ENCODE measurements at regions not wholly inside any gene's neighbourhood (a gene's known extent, or its start where the extent isn't known, plus 50 kb on each side); places are given as distances from the start of the nearest gene placed in this dataset.
A peak's percentile ranks its signal among the peaks of the same experiment; 100 is the strongest.
"Not testable (repeated sequence)": the region's sequence is repeated elsewhere in the genome, so short reads cannot be mapped to it uniquely, and the experiment has no call there.

DNA sequence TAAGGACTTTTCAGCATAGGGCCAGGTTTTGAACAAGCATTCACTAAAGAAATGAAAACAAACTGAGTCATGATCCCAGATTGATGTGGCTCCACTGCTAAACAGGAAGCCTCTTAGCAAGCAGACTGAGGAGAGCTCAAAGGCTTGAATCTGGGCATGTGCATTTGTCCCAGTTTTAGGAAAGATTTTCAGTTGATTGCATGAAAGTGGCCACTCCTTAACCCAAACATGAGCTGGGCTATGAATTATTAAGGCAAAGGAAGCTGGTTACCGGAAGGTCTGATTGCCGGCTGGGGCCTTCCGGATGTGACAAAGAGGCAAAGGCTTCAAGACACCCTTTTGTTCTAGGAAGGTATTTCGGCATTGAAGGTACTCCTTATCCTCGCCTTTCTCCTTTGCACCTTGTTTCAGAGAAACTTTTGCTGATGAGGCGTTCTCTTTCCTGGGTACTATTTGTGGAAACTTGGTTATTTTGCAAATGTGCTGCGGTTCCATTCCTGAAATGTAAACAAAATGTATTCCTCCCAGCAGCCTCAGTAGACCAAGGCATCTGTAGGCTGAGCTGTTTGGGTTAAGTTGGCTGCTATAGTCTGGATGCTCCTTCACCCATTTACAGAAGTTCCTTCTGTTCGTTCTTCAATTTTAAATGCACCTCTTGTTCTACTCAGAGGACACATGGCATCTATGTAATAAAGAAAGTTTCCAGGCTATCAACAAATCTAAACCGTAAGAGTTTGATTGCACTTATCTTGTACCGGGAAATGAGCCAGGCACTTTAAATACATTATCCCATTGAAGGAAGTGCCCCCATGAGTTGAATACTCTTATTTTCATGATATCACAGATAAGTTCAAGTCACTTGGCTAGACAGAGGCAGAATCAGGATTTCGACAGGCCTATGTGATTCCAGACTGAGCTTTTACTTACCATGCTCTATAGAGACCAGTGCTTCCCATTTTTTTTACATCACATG lies 115.6 kb upstream of the METAP2 start:
- no peak for DNase-seq

DNA sequence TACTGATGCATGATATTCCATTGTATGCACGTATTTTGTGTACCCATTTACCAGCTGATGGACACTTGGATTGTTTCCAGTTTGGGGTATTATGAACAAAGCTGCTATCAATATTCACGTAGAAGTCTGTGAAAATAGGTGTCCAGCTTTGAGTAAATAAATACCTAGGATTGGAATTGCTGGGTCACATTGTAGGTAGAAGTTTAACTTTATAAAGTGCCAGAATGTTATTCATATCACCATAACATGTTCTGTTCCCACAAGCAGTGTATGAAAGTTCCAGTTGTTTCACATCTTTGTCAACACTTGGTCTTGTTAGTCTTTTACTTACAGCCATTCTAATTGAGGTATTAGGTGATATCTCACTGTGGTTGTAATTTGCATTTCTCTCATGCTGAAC lies 108.0 kb upstream of the METAP2 start:
- DNase-seq, result no peak

DNA sequence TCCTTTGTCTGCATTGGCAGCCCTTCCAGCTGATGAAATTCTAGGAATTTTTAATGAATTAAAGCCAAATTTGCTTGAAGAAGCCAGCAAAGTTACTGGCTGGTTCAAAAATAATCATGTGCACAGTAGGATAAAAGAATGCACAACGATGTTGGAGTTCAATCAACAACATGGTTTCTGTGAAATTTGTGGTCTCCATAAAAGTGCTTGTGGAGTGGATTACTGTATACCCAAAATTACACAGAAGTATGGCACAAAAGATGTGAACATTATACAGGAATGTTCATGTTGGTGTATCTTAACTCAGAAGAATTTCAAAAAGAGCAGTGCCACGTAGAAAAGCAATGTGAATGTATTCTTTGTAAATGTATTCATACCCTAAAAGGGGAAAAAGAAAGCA lies 105.0 kb upstream of the METAP2 start:
- DNase-seq, result no peak

DNA sequence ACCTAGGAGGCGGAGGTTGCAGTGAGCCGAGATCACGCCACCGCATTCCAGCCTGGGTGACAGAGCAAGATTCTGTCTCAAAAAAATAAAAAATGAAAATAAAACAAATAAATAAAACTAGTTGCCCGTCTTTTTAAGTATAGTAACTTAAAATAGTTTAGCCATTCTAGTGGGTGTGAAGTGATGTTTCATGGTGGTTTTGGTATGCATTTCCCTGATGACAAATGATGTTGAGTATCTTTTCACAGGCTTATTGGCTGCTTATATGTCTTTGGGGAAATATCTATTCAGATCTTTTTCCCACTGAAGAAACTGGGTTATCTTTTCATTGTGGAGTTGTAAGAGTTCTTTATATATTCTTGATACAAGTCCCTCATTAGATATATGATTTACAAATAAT lies 102.4 kb upstream of the METAP2 start:
- DNase-seq, result no peak

DNA sequence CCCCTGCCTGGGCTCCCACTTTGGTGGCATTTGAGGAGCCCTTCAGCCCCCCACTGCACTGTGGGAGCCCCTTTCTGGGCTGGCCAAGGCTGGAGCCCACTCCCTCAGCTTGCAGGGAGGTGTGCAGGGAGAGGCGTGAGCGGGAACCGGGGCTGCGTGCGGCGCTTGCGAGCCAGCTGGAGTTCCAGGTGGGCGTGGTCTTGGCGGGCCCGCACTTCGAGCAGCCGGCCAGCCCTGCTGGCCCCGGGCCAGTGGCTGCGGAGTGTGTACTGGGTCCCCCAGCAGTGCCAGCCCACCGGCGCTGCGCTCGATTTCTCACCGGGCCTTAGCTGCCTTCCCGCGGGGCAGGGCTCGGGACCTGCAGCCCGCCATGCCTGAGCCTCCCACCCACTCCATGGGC lies 94.5 kb upstream of the METAP2 start:
- not testable (repeated sequence) for DNase-seq

DNA sequence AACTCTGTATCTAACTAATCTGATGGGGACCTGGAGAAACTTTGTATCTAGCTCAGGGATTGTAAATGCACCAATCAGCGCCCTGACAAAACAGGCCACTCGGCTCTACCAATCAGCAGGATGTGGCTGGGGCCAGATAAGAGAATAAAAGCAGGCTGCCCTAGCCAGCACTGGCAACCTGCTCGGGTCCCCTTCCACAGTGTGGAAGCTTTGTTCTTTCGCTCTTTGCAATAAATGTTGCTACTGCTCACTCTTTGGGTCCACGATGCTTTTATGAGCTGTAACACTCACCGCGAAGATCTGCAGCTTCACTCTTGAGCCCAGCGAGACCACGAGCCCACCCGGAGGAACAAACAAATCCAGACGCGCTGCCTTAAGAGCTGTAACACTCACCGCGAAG lies 93.6 kb upstream of the METAP2 start:
- not testable (repeated sequence) for DNase-seq

DNA sequence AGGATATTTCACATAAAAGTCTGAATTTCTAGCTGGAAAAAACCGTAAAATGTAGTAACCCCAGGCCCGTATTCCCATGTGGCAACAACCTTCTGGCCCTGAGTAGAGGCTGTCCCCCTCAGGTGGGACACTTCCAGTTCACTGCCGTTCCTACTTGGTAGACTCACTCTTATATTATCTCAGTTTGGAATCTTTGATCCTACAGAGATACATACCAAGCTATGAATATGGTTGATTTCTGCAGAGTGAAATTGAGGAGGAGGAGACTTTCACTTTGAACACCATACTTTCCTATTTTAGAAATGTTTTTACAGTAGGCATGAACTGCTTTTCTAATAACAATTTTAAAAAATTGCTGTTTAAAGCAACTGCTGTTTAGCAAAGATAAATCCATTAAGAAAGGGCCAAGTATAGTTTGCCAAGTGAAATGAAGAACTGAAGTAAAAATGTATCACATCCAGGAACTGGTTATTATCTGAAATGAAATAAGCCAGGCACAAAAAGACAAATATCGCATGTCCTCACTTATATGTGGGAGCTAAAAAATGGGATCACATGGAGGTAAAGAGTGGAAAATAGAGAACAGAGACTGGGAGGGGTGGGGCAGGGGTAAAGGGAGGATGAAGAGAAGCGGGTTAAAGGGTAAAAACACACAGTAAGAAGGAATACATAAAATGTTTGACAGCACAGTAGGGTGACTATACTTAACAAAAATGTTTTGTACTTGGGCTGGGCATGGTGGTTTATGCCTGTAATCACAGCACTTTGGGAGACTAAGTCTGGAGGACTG lies 92.8 kb upstream of the METAP2 start:
- DNase-seq, result no peak

DNA sequence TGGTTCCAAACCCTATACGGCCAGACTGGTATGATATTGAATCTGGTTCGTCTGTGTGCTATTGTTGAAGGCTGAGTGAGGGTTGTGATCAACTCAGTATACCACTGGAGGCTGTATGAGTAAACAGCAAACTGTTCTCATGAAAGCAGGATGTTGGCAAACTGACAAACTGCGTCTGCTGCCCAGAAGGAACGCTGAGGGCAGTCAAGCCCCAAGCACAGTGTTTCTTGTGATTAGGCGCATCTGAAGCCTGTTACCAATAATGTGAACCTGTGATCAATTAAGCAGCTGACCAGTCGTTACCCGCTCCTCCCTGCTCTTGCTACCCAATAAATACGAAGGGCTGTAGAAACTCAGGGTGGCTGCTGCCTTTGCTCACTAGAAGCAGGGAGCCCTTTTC lies 90.0 kb upstream of the METAP2 start:
- DNase-seq, result not testable (repeated sequence)

DNA sequence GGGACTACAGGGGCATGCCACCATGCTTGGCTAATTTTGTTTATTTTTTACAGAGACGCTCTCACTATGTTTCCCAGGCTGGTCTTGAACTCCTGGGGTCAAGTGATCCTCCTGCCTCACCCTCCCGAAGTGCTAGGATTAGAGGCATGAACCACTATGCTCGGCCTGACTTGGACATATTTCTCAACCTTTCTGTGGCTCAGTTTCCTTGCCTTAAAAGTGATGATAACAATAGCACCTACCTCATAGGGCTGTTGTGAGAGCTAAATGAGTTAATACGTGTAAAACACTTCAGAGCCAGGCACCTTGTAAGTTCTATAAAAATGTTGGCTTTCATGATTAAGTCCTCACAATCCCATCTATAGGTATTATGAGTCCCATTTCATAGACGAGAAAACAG lies 89.2 kb upstream of the METAP2 start:
- no peak for DNase-seq

DNA sequence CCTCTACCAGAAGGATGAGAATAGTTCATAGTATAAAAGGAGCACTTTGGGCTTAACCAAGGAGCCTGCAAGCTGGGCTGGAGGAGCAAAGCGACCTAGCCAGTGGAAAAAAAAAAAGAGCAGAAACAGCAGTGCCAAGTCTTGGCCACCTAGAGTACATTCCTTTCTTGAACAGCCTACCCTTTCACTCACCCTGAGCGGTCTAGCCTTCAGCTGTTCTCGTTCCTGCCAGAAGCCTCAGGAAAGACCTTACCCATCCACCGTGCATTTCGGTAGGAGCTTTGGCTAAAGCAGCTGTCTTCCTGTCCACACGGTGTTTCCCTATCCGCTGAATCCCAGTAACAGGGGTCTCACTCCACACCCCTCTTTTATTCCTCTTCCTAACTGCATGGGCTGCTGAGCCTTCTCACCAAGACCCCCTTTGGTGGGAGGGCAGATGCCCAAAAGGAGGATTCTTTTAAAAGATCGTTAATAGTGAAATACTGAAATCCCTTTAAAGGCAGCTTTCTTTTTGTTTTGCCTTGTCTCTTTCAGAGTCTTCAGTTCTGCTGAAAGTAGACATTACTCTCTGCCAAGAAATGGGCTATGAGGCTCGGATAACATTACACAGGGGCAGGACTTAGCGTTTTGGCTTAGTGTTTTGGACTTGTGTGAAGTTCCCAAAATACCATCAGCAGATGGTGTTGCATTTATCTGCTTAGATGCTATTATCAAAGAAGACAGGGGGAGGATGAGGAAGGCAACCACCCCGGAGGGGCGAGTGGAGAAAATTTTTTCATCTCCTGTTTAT lies 88.5 kb upstream of the METAP2 start:
- DNase-seq, result peak; percentile 59

DNA sequence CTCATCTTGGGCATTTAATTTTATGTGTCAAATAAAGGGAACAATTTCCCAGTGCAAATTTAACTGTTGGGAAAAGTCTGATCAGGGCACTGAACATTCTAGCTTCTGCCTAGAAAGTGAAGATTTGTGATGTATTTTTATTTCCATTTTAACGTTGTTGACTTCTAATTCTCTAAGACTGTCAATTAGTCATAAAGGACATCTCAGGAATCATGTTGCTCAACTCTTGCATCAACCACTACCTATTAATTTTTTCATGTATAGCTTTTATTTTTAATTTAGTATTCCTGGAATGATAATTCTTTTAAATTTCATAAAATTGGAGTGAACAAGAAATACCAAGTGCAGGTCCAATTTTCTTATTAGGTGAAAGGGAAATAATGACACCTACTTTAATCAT lies 87.9 kb upstream of the METAP2 start:
- DNase-seq, result no peak

DNA sequence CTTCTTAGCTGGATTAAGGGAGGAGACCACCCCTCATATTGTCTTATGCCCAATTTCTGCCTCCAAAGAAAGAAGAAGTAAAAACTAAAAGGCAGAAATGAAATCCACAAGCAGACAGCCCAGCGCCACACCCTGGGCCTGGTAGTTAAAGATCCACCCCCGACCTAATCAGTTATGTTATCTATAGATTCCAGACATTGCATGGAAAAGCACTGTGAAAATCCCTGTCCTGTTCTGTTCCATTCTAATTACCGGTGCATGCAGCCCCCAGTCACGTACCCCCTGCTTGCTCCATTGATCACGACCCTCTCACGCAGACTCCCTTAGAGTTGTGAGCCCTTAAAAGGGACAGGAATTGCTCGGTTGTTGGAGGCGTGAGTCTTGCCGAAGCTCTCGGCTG lies 85.7 kb upstream of the METAP2 start:
- DNase-seq, result not testable (repeated sequence)

DNA sequence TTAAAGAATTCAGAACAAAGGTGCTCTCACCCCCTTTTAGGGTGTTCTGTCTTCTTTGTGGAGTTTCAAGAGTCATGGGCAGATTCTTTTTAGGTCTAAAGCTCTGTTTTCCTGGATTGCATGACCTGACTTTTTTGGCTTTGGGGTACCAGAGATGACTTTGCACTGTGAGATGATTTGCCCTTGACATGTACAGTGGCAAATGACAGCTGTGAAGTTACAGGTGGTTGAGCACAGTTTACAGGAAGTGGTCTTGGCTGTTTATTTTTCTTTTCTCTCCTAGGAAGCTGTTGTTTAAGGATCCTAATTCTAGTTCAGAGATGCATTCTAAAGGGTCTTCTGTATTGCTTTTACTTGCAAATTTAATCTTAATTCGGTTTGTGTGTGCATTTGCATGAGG lies 83.8 kb upstream of the METAP2 start:
- DNase-seq, result no peak

DNA sequence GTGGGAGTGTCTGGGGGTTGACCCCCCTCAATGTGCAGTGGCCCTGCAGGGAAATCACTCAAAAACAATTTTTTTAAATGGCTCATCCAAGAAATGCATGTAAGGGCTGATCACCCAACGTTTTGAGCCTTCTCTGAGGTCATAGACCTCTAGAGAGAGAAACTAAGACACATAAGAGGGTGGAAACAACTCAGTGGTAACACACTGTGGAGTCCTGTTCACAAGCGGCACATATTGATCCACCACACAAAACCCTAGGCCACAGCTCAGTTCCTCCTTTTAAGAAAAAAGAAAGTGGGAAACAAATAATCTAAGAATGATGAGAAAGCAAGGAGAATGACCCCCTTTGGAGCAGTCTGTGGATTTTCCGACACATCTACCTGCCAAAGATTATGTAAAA lies 83.0 kb upstream of the METAP2 start:
- DNase-seq, result no peak

DNA sequence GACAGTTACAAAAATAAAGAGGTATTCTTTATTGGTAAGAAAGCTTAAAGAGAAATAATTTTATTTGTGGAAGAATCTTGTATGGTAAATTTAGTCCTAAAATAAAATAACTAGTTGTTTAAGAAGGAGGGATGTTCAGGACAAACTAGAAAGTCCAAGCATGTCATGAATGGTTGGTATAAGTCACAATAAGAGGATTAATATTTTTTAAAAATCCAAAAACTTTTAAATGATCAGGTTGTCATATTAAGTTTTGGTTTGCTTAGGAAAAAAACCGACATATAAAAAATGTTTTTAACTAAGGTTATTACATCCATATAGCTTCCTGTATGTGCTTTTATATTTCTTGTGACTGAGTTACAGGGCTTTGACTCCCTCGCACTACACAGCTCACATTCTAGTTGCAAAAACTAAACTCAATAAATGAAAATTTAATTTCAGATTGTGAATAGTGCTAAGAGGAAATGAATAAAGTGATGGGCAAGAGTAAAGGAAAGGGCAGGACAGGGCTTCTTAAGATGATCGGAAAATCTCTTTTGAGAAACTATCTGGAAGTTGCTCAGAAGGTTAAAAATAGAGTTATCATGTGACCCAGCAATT lies 80.7 kb upstream of the METAP2 start:
- no peak for DNase-seq

DNA sequence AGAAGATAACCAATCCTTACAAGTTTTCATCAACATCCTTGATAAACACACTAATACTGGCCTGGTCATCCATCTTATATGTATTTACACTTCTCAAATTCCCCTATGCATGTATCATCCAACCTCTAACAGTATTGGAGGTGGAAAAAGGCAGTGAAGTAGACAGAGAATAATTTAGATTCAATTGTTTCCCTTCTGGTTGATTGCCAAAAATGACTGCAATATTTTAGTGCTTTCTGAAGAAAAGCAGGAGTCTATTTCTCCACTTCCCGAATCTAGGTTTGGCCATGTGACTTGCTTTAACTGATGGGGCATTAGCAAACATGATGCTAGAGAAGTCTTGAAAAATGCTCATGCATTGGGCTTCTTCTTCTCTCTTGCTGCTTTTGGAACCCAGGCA lies 78.3 kb upstream of the METAP2 start:
- no peak for DNase-seq

DNA sequence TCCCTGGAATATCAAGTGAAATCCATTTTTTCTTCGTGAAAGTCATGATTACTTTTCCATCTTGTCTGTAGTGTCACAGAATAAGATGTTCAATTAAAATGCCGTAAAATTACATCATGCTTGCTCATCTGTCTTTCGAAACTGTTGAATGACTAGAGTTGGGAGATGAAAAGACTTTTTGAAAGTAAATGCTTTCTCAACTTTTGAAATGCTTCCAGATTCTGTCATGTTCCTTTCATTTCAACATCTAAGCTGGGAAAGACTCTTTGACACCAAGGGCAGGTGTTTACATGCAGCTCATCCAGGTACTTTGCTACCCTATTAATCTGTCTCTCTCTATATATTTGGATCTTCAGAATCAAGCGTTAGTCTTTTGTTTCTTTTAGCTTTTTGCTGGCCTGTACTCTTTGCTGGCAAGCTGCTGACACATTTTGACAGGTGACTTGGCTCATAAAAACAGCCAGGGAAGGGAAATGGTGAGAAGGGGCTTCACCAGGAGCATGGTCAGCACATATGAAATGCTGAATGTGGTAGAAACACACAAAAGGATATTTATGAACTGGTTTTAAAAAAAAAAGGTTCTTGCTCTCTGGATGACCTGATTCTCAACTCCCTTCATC lies 77.0 kb upstream of the METAP2 start:
- DNase-seq, result no peak

DNA sequence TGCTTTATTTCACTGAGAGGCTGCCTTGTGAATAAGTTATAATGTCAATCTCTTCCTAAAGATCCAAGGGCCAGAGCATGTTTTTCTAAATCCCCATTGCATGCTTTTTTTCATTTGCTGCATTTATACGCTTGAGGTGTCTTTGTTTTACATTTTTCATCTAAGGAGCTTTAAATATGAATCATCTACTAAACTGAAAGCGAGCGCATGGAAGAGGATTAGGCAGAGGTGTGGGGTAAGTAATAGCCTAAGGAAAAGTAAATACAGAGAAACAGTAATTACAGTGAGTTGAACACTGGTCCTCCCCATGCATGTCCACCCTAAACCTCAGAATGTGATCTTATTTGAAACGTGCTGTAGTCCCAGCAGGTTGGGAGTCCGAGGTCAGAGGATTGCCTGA lies 76.4 kb upstream of the METAP2 start:
- no peak for DNase-seq

DNA sequence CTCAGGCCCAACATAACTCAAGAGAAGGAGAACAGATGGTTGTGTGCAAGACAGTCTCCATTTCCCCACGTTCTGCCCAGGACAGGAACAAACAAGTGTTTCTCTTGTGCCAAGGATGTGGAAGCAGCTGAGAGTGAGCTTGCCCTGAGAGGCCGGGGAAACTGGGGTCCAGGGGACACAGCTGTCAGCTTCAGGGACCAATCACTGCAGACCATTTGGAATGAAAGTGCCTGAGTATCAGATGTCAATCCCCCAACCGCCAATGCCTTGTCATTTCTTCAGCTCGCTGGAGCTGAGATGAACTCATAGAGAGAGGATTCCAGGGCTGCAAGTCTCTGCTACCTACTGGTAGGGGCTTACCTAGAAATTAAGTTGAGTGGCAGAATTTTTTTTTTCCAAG lies 71.9 kb upstream of the METAP2 start:
- DNase-seq, result no peak

DNA sequence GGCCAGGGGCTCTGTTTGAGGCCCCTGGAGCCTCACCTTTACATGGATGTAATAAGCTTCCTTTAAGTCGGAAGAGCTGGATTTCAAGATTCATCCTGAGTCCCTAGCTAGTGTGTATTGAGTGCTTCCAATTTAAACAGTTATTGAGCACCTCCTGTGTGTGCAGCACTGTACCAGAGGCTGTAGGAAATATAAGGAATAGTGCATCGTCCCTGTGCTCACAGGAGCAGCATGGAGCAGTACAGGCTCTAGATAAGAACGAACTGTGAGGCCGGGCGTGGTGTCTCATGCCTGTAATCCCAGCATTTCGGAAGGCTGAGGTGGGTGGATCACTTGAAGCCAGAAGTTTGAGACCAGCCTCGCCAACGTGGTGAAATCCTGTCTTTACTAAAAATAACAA lies 65.8 kb upstream of the METAP2 start:
- DNase-seq, result no peak

DNA sequence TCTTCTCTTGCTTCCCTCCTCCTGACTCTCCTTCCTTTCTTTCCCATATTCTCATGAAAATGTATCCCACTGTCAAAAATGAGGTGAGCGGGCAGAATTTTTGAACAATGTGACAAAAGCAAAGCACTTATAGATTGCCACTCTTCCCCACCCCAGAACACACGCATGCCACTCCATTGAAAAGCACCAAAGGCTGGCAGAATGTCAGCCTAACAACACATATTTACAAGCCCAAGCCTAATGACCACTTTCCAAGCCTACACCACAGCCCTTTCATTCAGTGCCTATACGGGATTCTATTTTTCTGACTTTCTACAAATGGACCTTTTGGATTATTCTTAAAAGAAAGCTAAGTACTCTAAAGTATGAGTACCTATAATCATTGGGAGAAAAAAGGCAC lies 62.9 kb upstream of the METAP2 start:
- no peak for DNase-seq

DNA sequence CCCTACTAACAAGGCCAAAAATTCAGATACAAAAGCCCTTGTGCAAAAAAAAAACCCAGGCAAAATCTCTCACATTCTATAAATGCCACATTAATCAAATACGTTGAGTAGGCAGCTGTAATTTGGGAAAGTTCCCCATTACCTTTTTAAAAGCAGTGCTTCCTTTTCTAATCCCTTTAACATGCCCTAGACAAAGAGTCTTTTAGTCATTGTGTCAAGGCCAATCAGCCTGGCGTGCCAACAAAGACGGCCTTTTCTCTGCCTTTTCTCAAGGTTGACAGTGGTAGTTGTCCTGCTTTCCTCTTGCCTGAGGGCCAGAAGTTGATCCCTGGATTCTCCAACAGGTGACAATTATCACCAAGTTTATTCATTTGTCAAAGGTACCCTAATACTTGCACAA lies 62.5 kb upstream of the METAP2 start:
- DNase-seq, result no peak

All from NCI-H446 treated with DMSO at 0.1 percent for 48 hours (cell line).